Natural killer cell (primary cell): ENCODE measurements at regions not wholly inside any gene's neighbourhood (a gene's known extent, or its start where the extent isn't known, plus 50 kb on each side); places are given as distances from the start of the nearest gene placed in this dataset.

ENCODE experiments used
- ATAC-seq, 3 donors: fragments of 150-1000 bp in 2 of 3; fragments of 200-7000 bp in 1 of 3; cut with Tn5 transposase; 1 replicate in 1 of 3; 2 replicates in 2 of 3; pipeline ENCODE4 v1.10.0; 2021; ENCODE audit warnings: mild to moderate bottlenecking in 2 of 3, moderate library complexity in 2 of 3
- DNase-seq, 2 donors: peaks; one replicate each; pipeline versions ENCODE4 v3.0.0 to v3.0.0-alpha.2; 2013 to 2021; ENCODE audit warnings: mixed read lengths in 1 of 2
- H3K27ac ChIP-seq: one replicate; pipeline ENCODE4 v1.5.1; 2013; ENCODE audit warnings: mild to moderate bottlenecking, low read length
- H3K27me3 ChIP-seq: one replicate; pipeline ENCODE4 v1.6.1; 2013; ENCODE audit warnings: low read length; ENCODE audit not compliant: control insufficient read depth, insufficient read depth
- H3K36me3 ChIP-seq: one replicate; pipeline ENCODE4 v1.6.1; 2013; ENCODE audit warnings: low read length; ENCODE audit not compliant: control insufficient read depth, insufficient read depth
- H3K4me1 ChIP-seq: one replicate; pipeline ENCODE4 v1.6.1; 2013; ENCODE audit warnings: low read length; ENCODE audit not compliant: control insufficient read depth, insufficient read depth
- H3K4me3 ChIP-seq: one replicate; pipeline ENCODE4 v1.5.1; 2013; ENCODE audit warnings: low read length
- H3K9me3 ChIP-seq: one replicate; pipeline ENCODE4 v1.6.1; 2013; ENCODE audit warnings: low read length; ENCODE audit not compliant: control insufficient read depth, insufficient read depth
- H3K27ac Mint-ChIP-seq, 2 donors: one replicate each; pipeline ENCODE4 v1.8.0; 2022; ENCODE audit warnings: mild to moderate bottlenecking in 2 of 2, mixed read lengths in 2 of 2, moderate library complexity in 1 of 2
- H3K27me3 Mint-ChIP-seq, 2 donors: one replicate each; pipeline ENCODE4 v1.8.0; 2022; ENCODE audit warnings: low read depth in 2 of 2, mixed read lengths in 2 of 2
- H3K36me3 Mint-ChIP-seq: one replicate; pipeline ENCODE4 v1.8.0; 2022; ENCODE audit warnings: mixed read lengths
- H3K4me1 Mint-ChIP-seq, 2 donors: one replicate each; pipeline ENCODE4 v1.8.0; 2022; ENCODE audit warnings: mixed read lengths in 2 of 2
- H3K4me3 Mint-ChIP-seq: one replicate; pipeline ENCODE4 v1.8.0; 2022; ENCODE audit warnings: mild to moderate bottlenecking, moderate library complexity, mixed read lengths
- H3K9me3 Mint-ChIP-seq, 2 donors: one replicate each; pipeline ENCODE4 v1.8.0; 2022; ENCODE audit warnings: mixed read lengths in 2 of 2
- CTCF ChIP-seq: fragments of 200-600 bp; IDR thresholded peaks from one replicate; pipeline ENCODE4 v1.8.0; 2022; ENCODE audit warnings: antibody characterized with exemption
- WGBS: methylation state at CpG from one replicate; pipeline ENCODE4 v1.1.7; 2013; ENCODE audit warnings: missing lambda C conversion rate; ENCODE audit not compliant: insufficient coverage; 5-methylcytosine and 5-hydroxymethylcytosine counted together
- intact Hi-C: fragments of 100-400 bp; cut with micrococcal nuclease; formaldehyde crosslinking; loops from one replicate; pipeline ENCODE4 v1.14.2; 2022

GRCh38 chr12:14275886-14276285 is 89.6 kb upstream of the ATF7IP start:
- ATAC-seq = no peak
- WGBS = 20% methylated on average over 1 of the region's 1 CpG
- intact Hi-C loops = no loop called here
- Histone ChIP-seq H3K4me3 (no peak overlapping the region), H3K36me3 (no peaks in the 10 kb centered on the region), H3K27me3 (no peaks in the 10 kb centered on the region), H3K9me3 (no peaks in the 10 kb centered on the region), H3K4me1 (peaks cover 11% of the 10 kb centered on the region), H3K27ac (no peak overlapping the region)
- Mint-ChIP-seq H3K4me3 (no peak overlapping the region), H3K4me1 (peaks cover 15 to 22% of the 10 kb centered on the region in 2 donors), H3K36me3 (no peaks in the 10 kb centered on the region), H3K27ac (peak overlapping the region in 1 of 2 donors; percentile 53), H3K27me3 (no peaks in the 10 kb centered on the region), H3K9me3 (no peaks in the 10 kb centered on the region)
- TF ChIP-seq CTCF = no peak
- peak in 1 of 2 donors; percentile 14 for DNase-seq

- Histone ChIP-seq H3K27me3 (no peaks in the 10 kb centered on the region), H3K4me3 (no peak overlapping the region), H3K9me3 (no peaks in the 10 kb centered on the region), H3K27ac (peak overlapping the region; percentile 48), H3K36me3 (no peaks in the 10 kb centered on the region), H3K4me1 (peaks cover 5% of the 10 kb centered on the region)
- H3K4me3 Mint-ChIP-seq = no peak overlapping the region
- no peaks in the 10 kb centered on the region for H3K9me3 Mint-ChIP-seq
- peaks cover 10 to 19% of the 10 kb centered on the region in 2 donors for H3K4me1 Mint-ChIP-seq
- H3K27me3 Mint-ChIP-seq = no peaks in the 10 kb centered on the region
- 62% methylated on average over 1 of the region's 1 CpG for WGBS
- no peaks in the 10 kb centered on the region for H3K36me3 Mint-ChIP-seq
- no peak overlapping the region for H3K27ac Mint-ChIP-seq
- ATAC-seq (no peak), DNase-seq (no peak)
- intact Hi-C loops = no loop called here
- TF ChIP-seq CTCF = no peak
Measured at GRCh38 chr12:14278294-14278953, 87.1 kb upstream of the ATF7IP start.

DNA sequence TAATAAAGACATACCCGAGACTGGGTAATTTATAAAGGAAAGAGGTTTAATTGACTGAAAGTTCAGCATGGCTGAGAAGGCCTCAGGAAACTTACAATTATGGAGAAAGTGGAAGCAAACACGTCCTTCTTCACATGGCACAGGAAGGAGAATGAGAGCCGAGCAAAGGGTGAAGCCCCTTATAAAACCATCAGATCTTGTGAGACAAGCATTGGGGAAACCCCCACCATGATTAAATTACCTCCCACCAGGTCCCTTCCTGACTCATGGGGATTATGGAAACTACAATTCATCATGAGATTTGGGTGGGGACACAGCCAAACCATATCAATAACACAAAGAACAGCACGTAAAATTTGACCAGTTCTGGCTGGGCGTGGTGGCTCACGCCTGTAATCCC is 85.6 kb upstream of the ATF7IP start:
- Histone ChIP-seq H3K27ac (no peak overlapping the region), H3K4me3 (no peak overlapping the region), H3K36me3 (no peaks in the 10 kb centered on the region), H3K4me1 (peaks cover 6% of the 10 kb centered on the region), H3K9me3 (no peaks in the 10 kb centered on the region), H3K27me3 (no peaks in the 10 kb centered on the region)
- no peak for ATAC-seq
- no peak for DNase-seq
- H3K36me3 Mint-ChIP-seq = no peaks in the 10 kb centered on the region
- no peaks in the 10 kb centered on the region for H3K9me3 Mint-ChIP-seq
- intact Hi-C loops = no loop called here
- H3K27ac Mint-ChIP-seq = no peak overlapping the region
- 82% methylated on average over 6 of the region's 6 CpGs for WGBS
- no peak for TF ChIP-seq CTCF
- H3K4me3 Mint-ChIP-seq = no peak overlapping the region
- H3K27me3 Mint-ChIP-seq = no peaks in the 10 kb centered on the region
- H3K4me1 Mint-ChIP-seq = peaks cover 16 to 25% of the 10 kb centered on the region in 2 donors

DNA sequence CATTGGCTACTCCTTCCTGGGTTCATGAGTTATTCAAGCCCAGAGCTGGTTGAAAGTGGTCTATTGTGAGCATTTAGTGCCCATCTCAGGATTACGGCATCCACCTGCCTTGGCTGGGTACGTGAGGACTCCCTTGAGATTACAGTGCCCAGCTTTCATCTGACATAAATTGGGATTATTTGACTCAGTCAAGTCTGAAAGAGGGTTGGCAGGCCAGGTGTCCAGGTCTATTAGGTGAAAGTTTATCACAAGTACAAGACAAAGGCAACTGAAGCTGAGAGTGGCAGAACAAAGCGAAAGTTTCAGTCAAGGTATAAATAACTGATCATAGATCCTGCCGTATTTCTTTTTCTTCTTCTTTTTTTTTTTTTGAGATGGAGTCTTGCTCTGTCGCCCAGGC is 84.6 kb upstream of the ATF7IP start:
- no peak for DNase-seq
- intact Hi-C loops = no loop called here
- Mint-ChIP-seq H3K9me3 (no peaks in the 10 kb centered on the region), H3K27me3 (no peaks in the 10 kb centered on the region), H3K4me3 (no peak overlapping the region), H3K36me3 (no peaks in the 10 kb centered on the region), H3K4me1 (peaks cover 16 to 19% of the 10 kb centered on the region in 2 donors), H3K27ac (no peak overlapping the region)
- WGBS = 86% methylated on average over 5 of the region's 5 CpGs
- H3K4me3 ChIP-seq = no peak overlapping the region
- no peak overlapping the region for H3K27ac ChIP-seq
- H3K9me3 ChIP-seq = no peaks in the 10 kb centered on the region
- no peak for ATAC-seq
- peaks cover 6% of the 10 kb centered on the region for H3K4me1 ChIP-seq
- H3K36me3 ChIP-seq = no peaks in the 10 kb centered on the region
- H3K27me3 ChIP-seq = no peaks in the 10 kb centered on the region
- TF ChIP-seq CTCF = no peak
